Osteoblast (primary cell): ENCODE measurements at regions not wholly inside any gene's neighbourhood (a gene's known extent, or its start where the extent isn't known, plus 50 kb on each side); places are given as distances from the start of the nearest gene placed in this dataset.

Source experiments
- DNase-seq: peaks from one replicate; pipeline ENCODE4 v3.0.0; 2011; ENCODE audit warnings: low spot score, mixed read lengths; ENCODE audit not compliant: insufficient read length; ENCODE audit errors: missing footprints
- H2AFZ ChIP-seq: 2 replicates; pipeline ENCODE4 v1.6.0; 2011; ENCODE audit warnings: mild to moderate bottlenecking, low read length
- H3K27ac ChIP-seq: 2 replicates; pipeline ENCODE4 v1.5.1; 2011; ENCODE audit warnings: mild to moderate bottlenecking, low read depth, low read length, moderate library complexity
- H3K27me3 ChIP-seq: 2 replicates; pipeline ENCODE4 v1.6.0; 2012; ENCODE audit warnings: mild to moderate bottlenecking, control low read depth, inconsistent platforms, low read length, moderate library complexity; ENCODE audit not compliant: insufficient read depth
- H3K36me3 ChIP-seq: 2 replicates; pipeline ENCODE4 v1.5.1; 2011; ENCODE audit warnings: mild to moderate bottlenecking, low read length, control low read depth, moderate library complexity; ENCODE audit not compliant: insufficient read depth
- H3K4me1 ChIP-seq: 2 replicates; pipeline ENCODE4 v1.5.1; 2011; ENCODE audit warnings: mild to moderate bottlenecking, low read length, control low read depth, moderate library complexity; ENCODE audit not compliant: insufficient read depth
- H3K4me2 ChIP-seq: 2 replicates; pipeline ENCODE4 v1.6.0; 2011; ENCODE audit warnings: mild to moderate bottlenecking, low read length; ENCODE audit not compliant: insufficient read depth
- H3K4me3 ChIP-seq: fragments of 200-600 bp; sonication (generic); 3 replicates; pipeline ENCODE4 v1.5.1; 2012; ENCODE audit warnings: mild to moderate bottlenecking, low read length, inconsistent platforms; ENCODE audit not compliant: insufficient read depth
- H3K79me2 ChIP-seq: 2 replicates; pipeline ENCODE4 v1.6.0; 2012; ENCODE audit warnings: mild to moderate bottlenecking, low read length, control low read depth, inconsistent platforms; ENCODE audit not compliant: insufficient read depth
- H3K9me3 ChIP-seq: 2 replicates; pipeline ENCODE4 v1.5.1; 2011; ENCODE audit warnings: low read depth, low read length, control low read depth
- H4K20me1 ChIP-seq: 2 replicates; pipeline ENCODE4 v1.6.0; 2012; ENCODE audit warnings: mild to moderate bottlenecking, low read length, control low read depth; ENCODE audit not compliant: insufficient read depth
- TF ChIP-seq, protein P1 (sequence below): IDR thresholded peaks from 2 replicates; pipeline ENCODE4 v1.5.1; 2011; ENCODE audit warnings: mild to moderate bottlenecking, low read depth, low read length, moderate library complexity; ENCODE audit errors: extremely low read depth

DNA sequence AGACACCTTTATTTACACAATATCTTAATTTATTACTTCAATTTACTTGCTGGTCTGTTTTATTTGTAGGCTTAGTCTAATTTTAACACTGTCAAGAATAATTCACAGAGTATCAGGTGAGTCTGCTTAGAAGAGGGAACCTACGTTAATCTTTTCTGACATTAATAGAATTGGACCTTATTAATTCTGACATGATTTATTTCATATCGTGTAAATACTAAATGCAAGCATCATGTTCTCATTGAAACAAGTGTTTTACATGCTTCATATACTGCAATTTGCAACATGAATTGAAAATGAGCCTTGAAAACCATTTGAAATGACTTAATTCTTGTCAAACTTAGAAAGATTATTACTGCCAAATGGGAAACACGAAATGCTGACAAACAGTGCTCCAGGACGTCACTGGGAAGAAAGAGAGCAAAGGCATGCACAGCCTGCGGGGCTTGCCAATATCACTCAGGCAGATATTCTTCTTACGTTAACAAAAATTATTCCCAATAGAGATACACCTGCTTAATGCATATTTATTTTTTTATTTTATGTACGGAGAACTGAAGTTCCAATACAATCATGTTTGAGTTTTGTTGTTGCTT lies 282.0 kb upstream of the AKR1E2 start:
- H3K4me2 ChIP-seq, result no peak overlapping the region

DNA sequence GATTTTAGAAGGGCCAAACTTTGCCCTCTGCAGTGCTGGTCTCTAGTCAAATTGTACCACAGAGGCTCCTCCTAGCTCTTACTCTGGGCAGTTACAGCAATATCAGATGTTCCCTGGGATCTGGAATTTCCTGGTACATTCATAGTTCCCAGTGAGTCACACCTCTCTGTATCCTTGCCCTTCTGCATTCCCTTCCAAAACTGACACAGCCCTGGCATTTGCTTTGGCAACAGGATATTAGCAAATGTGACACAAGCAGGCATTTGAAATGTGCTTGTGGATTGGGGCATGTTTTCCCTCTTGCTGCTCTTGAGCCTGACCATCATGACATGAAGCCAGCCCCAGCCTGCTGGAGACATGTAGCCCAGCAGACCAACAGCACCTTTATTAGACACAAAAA lies 284.7 kb upstream of the AKR1E2 start:
- Histone ChIP-seq H3K79me2 (no peaks in the 10 kb centered on the region), H3K9me3 (no peaks in the 10 kb centered on the region), H4K20me1 (no peaks in the 10 kb centered on the region), H3K4me2 (no peak overlapping the region), H3K36me3 (no peaks in the 10 kb centered on the region), H3K4me3 (no peak overlapping the region), H3K4me1 (peaks cover 14% of the 10 kb centered on the region), H3K27me3 (no peaks in the 10 kb centered on the region), H2AFZ (peak overlapping the region; percentile 47), H3K27ac (peak overlapping the region; percentile 93)
- peak; percentile 78 for DNase-seq
- TF ChIP-seq, protein P1, sequence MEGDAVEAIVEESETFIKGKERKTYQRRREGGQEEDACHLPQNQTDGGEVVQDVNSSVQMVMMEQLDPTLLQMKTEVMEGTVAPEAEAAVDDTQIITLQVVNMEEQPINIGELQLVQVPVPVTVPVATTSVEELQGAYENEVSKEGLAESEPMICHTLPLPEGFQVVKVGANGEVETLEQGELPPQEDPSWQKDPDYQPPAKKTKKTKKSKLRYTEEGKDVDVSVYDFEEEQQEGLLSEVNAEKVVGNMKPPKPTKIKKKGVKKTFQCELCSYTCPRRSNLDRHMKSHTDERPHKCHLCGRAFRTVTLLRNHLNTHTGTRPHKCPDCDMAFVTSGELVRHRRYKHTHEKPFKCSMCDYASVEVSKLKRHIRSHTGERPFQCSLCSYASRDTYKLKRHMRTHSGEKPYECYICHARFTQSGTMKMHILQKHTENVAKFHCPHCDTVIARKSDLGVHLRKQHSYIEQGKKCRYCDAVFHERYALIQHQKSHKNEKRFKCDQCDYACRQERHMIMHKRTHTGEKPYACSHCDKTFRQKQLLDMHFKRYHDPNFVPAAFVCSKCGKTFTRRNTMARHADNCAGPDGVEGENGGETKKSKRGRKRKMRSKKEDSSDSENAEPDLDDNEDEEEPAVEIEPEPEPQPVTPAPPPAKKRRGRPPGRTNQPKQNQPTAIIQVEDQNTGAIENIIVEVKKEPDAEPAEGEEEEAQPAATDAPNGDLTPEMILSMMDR, result peak; percentile 42

More for the DNA sequence above, 282.0 kb upstream of the AKR1E2 start:
- H4K20me1 ChIP-seq, result no peaks in the 10 kb centered on the region
- TF ChIP-seq, protein P1, result no peak
- H3K4me3 ChIP-seq, result no peak overlapping the region
- H3K36me3 ChIP-seq, result no peaks in the 10 kb centered on the region
- no peaks in the 10 kb centered on the region for H3K27me3 ChIP-seq
- no peak overlapping the region for H3K27ac ChIP-seq
- no peak for DNase-seq
- peaks cover 20% of the 10 kb centered on the region for H3K4me1 ChIP-seq
- H3K79me2 ChIP-seq, result no peaks in the 10 kb centered on the region
- H3K9me3 ChIP-seq, result no peaks in the 10 kb centered on the region
- peak overlapping the region; percentile 29 for H2AFZ ChIP-seq

DNA sequence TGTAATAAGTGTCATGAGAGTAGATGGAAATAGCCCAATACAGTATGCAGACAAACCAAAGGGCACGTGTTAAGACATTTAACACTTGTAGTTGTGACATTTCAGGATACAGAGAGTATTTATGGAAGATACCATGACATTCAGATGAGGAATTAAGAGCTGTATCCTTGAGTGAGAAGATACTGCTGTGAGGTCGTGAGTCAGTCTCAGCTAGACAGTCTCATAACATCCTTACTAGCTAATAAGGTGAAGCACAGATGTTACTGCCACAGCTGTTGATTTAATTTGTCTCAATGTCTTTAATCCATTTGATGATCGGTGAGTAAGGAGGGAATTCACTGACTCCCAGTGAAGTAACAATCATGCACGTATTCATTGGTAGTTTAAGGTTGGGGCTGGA lies 288.0 kb upstream of the AKR1E2 start:
- Histone ChIP-seq H2AFZ (no peak overlapping the region), H3K27me3 (no peaks in the 10 kb centered on the region), H3K79me2 (no peaks in the 10 kb centered on the region), H3K36me3 (no peaks in the 10 kb centered on the region), H3K4me2 (no peak overlapping the region), H4K20me1 (no peaks in the 10 kb centered on the region), H3K27ac (no peak overlapping the region), H3K4me1 (peaks cover 20% of the 10 kb centered on the region), H3K9me3 (no peaks in the 10 kb centered on the region), H3K4me3 (no peak overlapping the region)
- DNase-seq, result no peak
- TF ChIP-seq, protein P1, result no peak

DNA sequence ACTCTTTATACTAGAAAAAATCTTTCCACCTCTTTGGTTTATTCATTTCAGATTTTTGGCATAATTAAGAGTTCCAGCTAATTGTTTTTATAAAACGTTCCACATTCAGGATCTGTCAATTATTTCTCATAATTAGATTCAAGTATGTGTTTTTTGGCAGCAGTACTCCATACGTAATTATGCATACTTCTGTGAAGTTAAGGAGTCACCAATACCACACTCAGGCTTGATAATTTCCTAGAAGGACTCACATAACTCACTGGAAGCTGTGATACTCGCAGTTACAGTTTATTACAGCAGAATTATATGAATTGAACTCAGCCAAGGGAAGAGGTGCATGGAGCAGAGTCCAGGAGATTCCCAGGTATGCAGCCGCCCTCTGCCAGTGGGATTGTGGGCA lies 290.5 kb upstream of the AKR1E2 start:
- no peak overlapping the region for H2AFZ ChIP-seq
- TF ChIP-seq, protein P1, result no peak
- no peaks in the 10 kb centered on the region for H3K79me2 ChIP-seq
- no peak overlapping the region for H3K4me2 ChIP-seq
- H3K4me3 ChIP-seq, result no peak overlapping the region
- no peaks in the 10 kb centered on the region for H3K36me3 ChIP-seq
- no peak overlapping the region for H3K27ac ChIP-seq
- no peaks in the 10 kb centered on the region for H3K27me3 ChIP-seq
- no peaks in the 10 kb centered on the region for H3K9me3 ChIP-seq
- DNase-seq, result no peak
- H3K4me1 ChIP-seq, result peaks cover 15% of the 10 kb centered on the region
- no peaks in the 10 kb centered on the region for H4K20me1 ChIP-seq
